H1 (cell line): ENCODE measurements at regions not wholly inside any gene's neighbourhood (a gene's known extent, or its start where the extent isn't known, plus 50 kb on each side); places are given as distances from the start of the nearest gene placed in this dataset.

Experiments used
- CTCF ChIA-PET: fragments of 300-600 bp; sonication (Branson Sonifier 250); formaldehyde crosslinking; loops from one replicate; lab custom pipeline; 2021; ENCODE audit not compliant: partially characterized antibody; lab: Charles Lee
- POLR2A ChIA-PET: fragments of 300-600 bp; sonication (Branson Sonifier 250); formaldehyde crosslinking; loops from one replicate; lab custom pipeline; 2021; ENCODE audit warnings: inconsistent platforms; ENCODE audit not compliant: partially characterized antibody; lab: Charles Lee
- DNase-seq, 2 experiments: peaks; one replicate each; pipeline versions ENCODE4 v3.0.0 to v3.0.0-alpha.2; 2010 to 2022; ENCODE audit warnings: low spot score in 2 of 2, low read depth in 1 of 2, mixed read lengths in 1 of 2
- FAIRE-seq: peaks from 2 replicates; lab custom pipeline; 2011; peaks lifted over from hg19 to GRCh38; lab: Jason Lieb, UNC
- H2AFZ ChIP-seq: 2 replicates; pipeline ENCODE4 v1.8.1; 2012; ENCODE audit warnings: low read length, inconsistent platforms
- H2AK5ac ChIP-seq: 2 replicates; pipeline ENCODE4 v1.6.1; 2013; ENCODE audit warnings: low read depth, low read length
- H2BK120ac ChIP-seq: replicated peaks from 2 replicates; pipeline ENCODE3; 2013; ENCODE audit warnings: low read depth, low read length, inconsistent platforms
- H2BK12ac ChIP-seq: 2 replicates; pipeline ENCODE4 v1.6.1; 2013; ENCODE audit warnings: low read depth, low read length
- H2BK15ac ChIP-seq: 2 replicates; pipeline ENCODE4 v1.6.1; 2013; ENCODE audit warnings: low read length
- H2BK20ac ChIP-seq: 2 replicates; pipeline ENCODE4 v1.6.1; 2013; ENCODE audit warnings: low read length
- H2BK5ac ChIP-seq: 2 replicates; pipeline ENCODE4 v1.6.1; 2013; ENCODE audit warnings: low read depth, low read length
- H3K14ac ChIP-seq: 2 replicates; pipeline ENCODE4 v1.6.1; 2013; ENCODE audit warnings: inconsistent platforms; ENCODE audit not compliant: insufficient read length
- H3K18ac ChIP-seq: 2 replicates; pipeline ENCODE4 v1.6.1; 2013; ENCODE audit warnings: low read length; ENCODE audit errors: extremely low read depth
- H3K23ac ChIP-seq: 2 replicates; pipeline ENCODE4 v1.6.1; 2013; ENCODE audit warnings: inconsistent platforms; ENCODE audit not compliant: insufficient read length
- H3K23me2 ChIP-seq: 2 replicates; pipeline ENCODE4 v1.6.1; 2013; ENCODE audit warnings: low read depth, low read length
- H3K27ac ChIP-seq: 2 replicates; pipeline ENCODE4 v1.6.1; 2011; ENCODE audit warnings: low read depth, low read length, inconsistent platforms
- H3K27me3 ChIP-seq, 4 experiments: replicated peaks in 1 of 4; 1 replicate in 1 of 4; 2 replicates in 3 of 4; pipeline versions ENCODE4 v1.6.1 to v1.8.1; 2011 to 2013; ENCODE audit warnings: low read length in 3 of 4, mild to moderate bottlenecking in 3 of 4, inconsistent platforms in 2 of 4, mixed read lengths in 2 of 4, moderate library complexity in 1 of 4; ENCODE audit not compliant: control insufficient read depth in 3 of 4, insufficient read depth in 3 of 4; ENCODE audit errors: extremely low read depth in 1 of 4
- H3K36me3 ChIP-seq, 4 experiments: 2 replicates each; pipeline versions ENCODE4 v1.6.1 to v1.8.1; 2011 to 2013; ENCODE audit warnings: mild to moderate bottlenecking in 4 of 4, low read length in 3 of 4, moderate library complexity in 2 of 4, control low read depth in 1 of 4, inconsistent platforms in 1 of 4; ENCODE audit not compliant: insufficient read depth in 4 of 4, control insufficient read depth in 2 of 4
- H3K4ac ChIP-seq: replicated peaks from 2 replicates; pipeline ENCODE3; 2013; ENCODE audit warnings: low read length, low read depth, mixed read lengths, inconsistent platforms; ENCODE audit not compliant: insufficient read length
- H3K4me1 ChIP-seq, 4 experiments: replicated peaks in 1 of 4; 1 replicate in 1 of 4; 2 replicates in 3 of 4; pipeline versions ENCODE4 v1.6.1 to v1.8.1; 2011 to 2013; ENCODE audit warnings: low read length in 3 of 4, inconsistent platforms in 2 of 4, mixed read lengths in 1 of 4; ENCODE audit not compliant: insufficient read depth in 4 of 4, control insufficient read depth in 3 of 4
- H3K4me2 ChIP-seq, 2 experiments: 2 replicates each; pipeline versions ENCODE4 v1.6.1 to v1.8.1; 2011 to 2013; ENCODE audit warnings: low read depth in 2 of 2, low read length in 2 of 2, control low read depth in 1 of 2, inconsistent platforms in 1 of 2, mild to moderate bottlenecking in 1 of 2; ENCODE audit not compliant: insufficient read depth in 1 of 2
- H3K4me3 ChIP-seq, 4 experiments: fragments of 200-600, 300-600 bp in 1 of 4; sonication (generic), shearing (Covaris generic), sonication (Bioruptor Twin) in 1 of 4; 2 replicates each; pipeline versions ENCODE4 v1.5.1 to v1.8.1; 2011 to 2016; ENCODE audit warnings: low read length in 4 of 4, low read depth in 3 of 4, control low read depth in 2 of 4, inconsistent platforms in 2 of 4, mild to moderate bottlenecking in 2 of 4, mixed read lengths in 1 of 4, moderate library complexity in 1 of 4; ENCODE audit not compliant: insufficient read depth in 2 of 4; ENCODE audit errors: extremely low read depth in 1 of 4
- H3K56ac ChIP-seq: replicated peaks from 2 replicates; pipeline ENCODE3; 2013; ENCODE audit warnings: low read depth, mild to moderate bottlenecking, mixed read lengths, low read length, inconsistent platforms; ENCODE audit not compliant: insufficient read length
- H3K79me1 ChIP-seq: 2 replicates; pipeline ENCODE4 v1.6.1; 2013; ENCODE audit warnings: low read depth, low read length, control low read depth
- H3K79me2 ChIP-seq, 2 experiments: 2 replicates each; pipeline versions ENCODE4 v1.6.1 to v1.8.1; 2012 to 2013; ENCODE audit warnings: low read length in 2 of 2, mild to moderate bottlenecking in 2 of 2, inconsistent platforms in 1 of 2; ENCODE audit not compliant: insufficient read depth in 2 of 2, control insufficient read depth in 1 of 2
- H3K9ac ChIP-seq, 4 experiments: replicated peaks in 1 of 4; 1 replicate in 1 of 4; 2 replicates in 3 of 4; pipeline versions ENCODE4 v1.6.1 to v1.8.1; 2011 to 2013; ENCODE audit warnings: low read depth in 3 of 4, low read length in 3 of 4, control low read depth in 2 of 4, mild to moderate bottlenecking in 2 of 4, moderate library complexity in 2 of 4, inconsistent platforms in 1 of 4; ENCODE audit errors: extremely low read depth in 1 of 4
- H3K9me3 ChIP-seq, 2 experiments: 2 replicates each; pipeline versions ENCODE4 v1.6.1 to v1.8.1; 2012 to 2013; ENCODE audit warnings: mild to moderate bottlenecking in 2 of 2, moderate library complexity in 2 of 2, control low read depth in 1 of 2, inconsistent platforms in 1 of 2, low read depth in 1 of 2, low read length in 1 of 2, mixed read lengths in 1 of 2; ENCODE audit not compliant: insufficient read depth in 2 of 2
- H4K20me1 ChIP-seq, 2 experiments: replicated peaks in 1 of 2; 2 replicates each; pipeline versions ENCODE3 to v1.8.1; 2011 to 2013; ENCODE audit warnings: inconsistent platforms in 2 of 2, low read length in 2 of 2, mild to moderate bottlenecking in 1 of 2; ENCODE audit not compliant: insufficient read depth in 2 of 2, control insufficient read depth in 1 of 2
- H4K5ac ChIP-seq: 2 replicates; pipeline ENCODE4 v1.6.1; 2013; ENCODE audit warnings: low read length, low read depth, mixed read lengths, inconsistent platforms; ENCODE audit not compliant: insufficient read length
- H4K8ac ChIP-seq: 2 replicates; pipeline ENCODE4 v1.8.0; 2013; ENCODE audit warnings: mild to moderate bottlenecking, moderate library complexity, low read length, inconsistent platforms; ENCODE audit not compliant: insufficient read depth; ENCODE audit errors: extremely low read depth
- H4K91ac ChIP-seq: replicated peaks from 2 replicates; pipeline ENCODE3; 2013; ENCODE audit warnings: low read length, mixed read lengths, inconsistent platforms; ENCODE audit not compliant: insufficient read length
- BACH1 ChIP-seq: IDR thresholded peaks from 2 replicates; pipeline ENCODE4 v1.6.1; 2012; ENCODE audit warnings: low read length, improper control_type of control experiment
- CHD1 ChIP-seq: IDR thresholded peaks from 2 replicates; pipeline ENCODE4 v1.6.1; 2012; ENCODE audit warnings: low read depth, low read length, improper control_type of control experiment
- GTF2F1 ChIP-seq: IDR thresholded peaks from 2 replicates; pipeline ENCODE4 v1.6.1; 2012; ENCODE audit warnings: low read depth, low read length, improper control_type of control experiment, borderline replicate concordance
- SIN3A ChIP-seq, 2 experiments: IDR thresholded peaks in 1 of 2; conservative IDR thresholded peaks in 1 of 2; 2 replicates each; pipeline ENCODE4 v1.6.1; 2011 to 2012; ENCODE audit warnings: low read length in 2 of 2, improper control_type of control experiment in 1 of 2, low read depth in 1 of 2, mild to moderate bottlenecking in 1 of 2
- TAF7 ChIP-seq: optimal IDR thresholded peaks from 2 replicates; pipeline ENCODE3; 2011; ENCODE audit warnings: low read depth, mild to moderate bottlenecking, inconsistent platforms, low read length, moderate library complexity, borderline replicate concordance
- TEAD4 ChIP-seq: IDR thresholded peaks from 2 replicates; pipeline ENCODE4 v1.6.1; 2012; ENCODE audit warnings: low read depth, low read length, inconsistent platforms, mixed read lengths
- YY1 ChIP-seq: IDR thresholded peaks from 2 replicates; pipeline ENCODE4 v1.6.1; 2011; ENCODE audit warnings: low read depth, mild to moderate bottlenecking, low read length
- WGBS, 2 experiments: shearing (Covaris generic) in 1 of 2; methylation state at CpG; one replicate each; pipeline versions ENCODE4 v1.1.6 to v1.1.7; 2013 to 2015; ENCODE audit warnings: low lambda C conversion rate in 2 of 2, mixed read lengths in 2 of 2, inconsistent platforms in 1 of 2, low coverage in 1 of 2, missing lambda C conversion rate in 1 of 2; ENCODE audit not compliant: insufficient replicate concordance in 2 of 2, insufficient coverage in 1 of 2, insufficient read length in 1 of 2; ENCODE audit errors: extremely low coverage in 1 of 2, missing lambda C conversion rate in 1 of 2; 5-methylcytosine and 5-hydroxymethylcytosine counted together
- TF ChIP-seq, protein P1 (sequence below): IDR thresholded peaks from 2 replicates; pipeline ENCODE4 v1.6.1; 2012; ENCODE audit warnings: inconsistent platforms

DNA sequence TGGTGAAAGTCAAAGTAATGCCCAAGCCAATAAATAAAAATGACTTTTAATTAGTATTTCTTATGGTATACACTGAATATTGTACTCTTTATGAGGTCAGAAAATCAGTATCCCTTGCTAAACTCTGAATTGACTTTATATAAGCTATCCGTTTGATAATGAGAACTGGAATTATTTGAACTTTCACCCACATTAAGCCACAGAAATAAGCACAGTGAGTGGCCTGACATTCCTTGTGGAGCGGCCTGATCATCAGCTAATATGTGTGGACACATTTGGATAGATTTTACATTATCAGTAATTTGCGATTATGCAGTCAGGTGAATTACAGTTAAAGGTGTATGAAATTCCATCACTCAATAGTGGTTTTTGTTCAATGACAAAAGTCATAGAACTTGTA is 136.0 kb upstream of the CBLB start:
- no peak overlapping the region for H3K4me2 ChIP-seq
- TF ChIP-seq CHD1 (no peak), YY1 (no peak), TAF7 (no peak), SIN3A (conservative IDR thresholded peaks at IDR 0.05 in 1 of 2, IDR thresholded peaks at IDR 0.05 in 1 of 2; ENCODE audit: low read depth in 1 of 2, low read length in 2 of 2) (no peak), BACH1 (no peak), GTF2F1 (no peak), TEAD4 (no peak)
- TF ChIP-seq, protein P1, sequence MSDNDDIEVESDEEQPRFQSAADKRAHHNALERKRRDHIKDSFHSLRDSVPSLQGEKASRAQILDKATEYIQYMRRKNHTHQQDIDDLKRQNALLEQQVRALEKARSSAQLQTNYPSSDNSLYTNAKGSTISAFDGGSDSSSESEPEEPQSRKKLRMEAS = no peak
- TF ChIP-seq, all 59 proteins: peak for 0
- FAIRE-seq (no peak), DNase-seq (no peak)
- Histone ChIP-seq H3K27me3 (no peaks in the 10 kb centered on the region), H3K14ac (no peak overlapping the region), H3K18ac (no peak overlapping the region), H4K91ac (no peak overlapping the region), H3K36me3 (no peaks in the 10 kb centered on the region), H3K9me3 (no peaks in the 10 kb centered on the region), H3K79me2 (no peaks in the 10 kb centered on the region), H3K4me3 (no peak overlapping the region), H3K23me2 (no peaks in the 10 kb centered on the region), H2BK20ac (no peak overlapping the region), H3K4ac (no peak overlapping the region), H2AFZ (no peak overlapping the region), H2AK5ac (no peak overlapping the region), H3K9ac (no peak overlapping the region), H3K56ac (no peak overlapping the region), H3K23ac (no peak overlapping the region), H4K20me1 (no peaks in the 10 kb centered on the region), H2BK5ac (no peak overlapping the region), H2BK120ac (no peak overlapping the region), H3K27ac (no peak overlapping the region), H3K4me1 (no peaks in the 10 kb centered on the region), H3K79me1 (no peaks in the 10 kb centered on the region), H2BK15ac (no peak overlapping the region), H2BK12ac (no peak overlapping the region), H4K5ac (no peak overlapping the region), H4K8ac (no peak overlapping the region)
- POLR2A ChIA-PET = no interaction called here
- 96% methylated on average over 3 of the region's 3 CpGs; no CpG with 5 or more reads in 1 of the 2 experiments for WGBS, 2 experiments
- CTCF ChIA-PET = interaction anchor here (1.2 kb wide), 1 partner anchor 13 kb away, joined by 3 read pairs; no protein-coding TSS in a partner anchor
